NCI-H128 (cell line): ENCODE measurements at regions not wholly inside any gene's neighbourhood (a gene's known extent, or its start where the extent isn't known, plus 50 kb on each side); places are given as distances from the start of the nearest gene placed in this dataset.

ENCODE experiments used
- DNase-seq: peaks from one replicate; lab custom pipeline; 2025; ENCODE audit not compliant: unreplicated experiment; lab: John Stamatoyannopoulos, UW

- peak; percentile 20 for DNase-seq
Measured at GRCh38 chr20:4601630-4602296, 84.5 kb upstream of the PRNP start.

- DNase-seq = no peak
Measured at GRCh38 chr20:4600308-4601014, 85.8 kb upstream of the PRNP start.

GRCh38 chr20:4597215-4597614 is 89.0 kb upstream of the PRNP start:
- DNase-seq = no peak

- DNase-seq = no peak
Measured at GRCh38 chr20:4593149-4593525, 93.1 kb upstream of the PRNP start.

- peak; percentile 13 for DNase-seq
Measured at GRCh38 chr20:4592316-4593148, 93.7 kb upstream of the PRNP start.

GRCh38 chr20:4591975-4592315 is 94.3 kb upstream of the PRNP start:
- no peak for DNase-seq

- DNase-seq = no peak
Measured at GRCh38 chr20:4585758-4586157, 100.5 kb upstream of the PRNP start.

GRCh38 chr20:4585104-4585753 is 101.0 kb upstream of the PRNP start:
- no peak for DNase-seq

GRCh38 chr20:4584510-4584909 is 101.7 kb upstream of the PRNP start:
- DNase-seq = no peak

GRCh38 chr20:4581838-4582237 is 104.4 kb upstream of the PRNP start:
- DNase-seq = no peak

- no peak for DNase-seq
Measured at GRCh38 chr20:4578375-4578774, 107.9 kb upstream of the PRNP start.

- no peak for DNase-seq
Measured at GRCh38 chr20:4574356-4574690, 111.9 kb upstream of the PRNP start.

- DNase-seq = no peak
Measured at GRCh38 chr20:4573564-4574355, 112.5 kb upstream of the PRNP start.

- DNase-seq = no peak
Measured at GRCh38 chr20:4571759-4572531, 114.3 kb upstream of the PRNP start.

- DNase-seq = no peak
Measured at GRCh38 chr20:4569865-4570264, 116.4 kb upstream of the PRNP start.

- no peak for DNase-seq
Measured at GRCh38 chr20:4569092-4569491, 117.2 kb upstream of the PRNP start.

- DNase-seq = no peak
Measured at GRCh38 chr20:4568361-4568959, 117.8 kb upstream of the PRNP start.

- no peak for DNase-seq
Measured at GRCh38 chr20:4567170-4567569, 119.1 kb upstream of the PRNP start.

- DNase-seq = no peak
Measured at GRCh38 chr20:4563534-4563933, 122.7 kb upstream of the PRNP start.

- no peak for DNase-seq
Measured at GRCh38 chr20:4563031-4563430, 123.2 kb upstream of the PRNP start.
